H9 (cell line): ENCODE measurements at regions not wholly inside any gene's neighbourhood (a gene's known extent, or its start where the extent isn't known, plus 50 kb on each side); places are given as distances from the start of the nearest gene placed in this dataset.

ENCODE experiments used
- DNase-seq: peaks from one replicate; pipeline ENCODE4 v3.0.0-alpha.2; 2017
- H2AFZ ChIP-seq: one replicate; pipeline ENCODE4 v1.6.1; 2013; ENCODE audit warnings: mild to moderate bottlenecking, low read length, control low read depth, moderate library complexity
- H2AK5ac ChIP-seq: 2 replicates; pipeline ENCODE4 v1.6.1; 2013; ENCODE audit warnings: low read length, control low read depth, mixed read lengths; ENCODE audit not compliant: insufficient read length
- H2BK120ac ChIP-seq: one replicate; pipeline ENCODE4 v1.6.1; 2013; ENCODE audit warnings: low read depth, mild to moderate bottlenecking, low read length, control low read depth, inconsistent platforms; ENCODE audit not compliant: poor library complexity, severe bottlenecking
- H2BK12ac ChIP-seq: 2 replicates; pipeline ENCODE4 v1.6.1; 2013; ENCODE audit warnings: low read length, control low read depth, mixed read lengths, low read depth; ENCODE audit not compliant: insufficient read length
- H2BK15ac ChIP-seq: 2 replicates; pipeline ENCODE4 v1.6.1; 2013; ENCODE audit warnings: low read depth, low read length, control low read depth
- H2BK20ac ChIP-seq: one replicate; pipeline ENCODE4 v1.6.1; 2013; ENCODE audit warnings: low read depth, mild to moderate bottlenecking, low read length, control low read depth, inconsistent platforms; ENCODE audit not compliant: poor library complexity, severe bottlenecking
- H2BK5ac ChIP-seq: 2 replicates; pipeline ENCODE4 v1.6.1; 2013; ENCODE audit warnings: low read length, control low read depth, mixed read lengths; ENCODE audit not compliant: insufficient read length
- H3K14ac ChIP-seq: 2 replicates; pipeline ENCODE4 v1.6.1; 2013; ENCODE audit warnings: low read length, control low read depth; ENCODE audit not compliant: insufficient read depth
- H3K18ac ChIP-seq: 2 replicates; pipeline ENCODE4 v1.6.1; 2013; ENCODE audit warnings: low read depth, mild to moderate bottlenecking, mixed read lengths, low read length, control low read depth; ENCODE audit not compliant: insufficient read length
- H3K23ac ChIP-seq: 2 replicates; pipeline ENCODE4 v1.6.1; 2013; ENCODE audit warnings: low read length, control low read depth, mixed read lengths, low read depth; ENCODE audit not compliant: insufficient read length
- H3K23me2 ChIP-seq: 2 replicates; pipeline ENCODE4 v1.6.1; 2013; ENCODE audit warnings: low read depth, mild to moderate bottlenecking, mixed read lengths, low read length, control low read depth; ENCODE audit not compliant: insufficient read length, poor library complexity, severe bottlenecking
- H3K27ac ChIP-seq: 2 replicates; pipeline ENCODE4 v1.5.1; 2013; ENCODE audit warnings: low read length, control low read depth, mixed read lengths, low read depth; ENCODE audit not compliant: insufficient read length
- H3K27me3 ChIP-seq: 2 replicates; pipeline ENCODE4 v1.6.1; 2013; ENCODE audit warnings: low read length, control low read depth, inconsistent platforms; ENCODE audit not compliant: insufficient read depth
- H3K4ac ChIP-seq: 2 replicates; pipeline ENCODE4 v1.6.1; 2013; ENCODE audit warnings: low read depth, mild to moderate bottlenecking, control low read depth, inconsistent platforms, low read length, moderate library complexity
- H3K4me1 ChIP-seq: 2 replicates; pipeline ENCODE4 v1.6.1; 2013; ENCODE audit warnings: low read length, control low read depth, inconsistent platforms; ENCODE audit not compliant: insufficient read depth
- H3K4me2 ChIP-seq: 2 replicates; pipeline ENCODE4 v1.6.1; 2013; ENCODE audit warnings: low read length, control low read depth, mixed read lengths; ENCODE audit not compliant: insufficient read length, insufficient read depth
- H3K56ac ChIP-seq: 2 replicates; pipeline ENCODE4 v1.6.1; 2013; ENCODE audit warnings: low read depth, mild to moderate bottlenecking, mixed read lengths, low read length, control low read depth; ENCODE audit not compliant: insufficient read length
- H3K79me1 ChIP-seq: 2 replicates; pipeline ENCODE4 v1.6.1; 2013; ENCODE audit warnings: low read depth, mild to moderate bottlenecking, moderate library complexity, low read length, control low read depth, inconsistent platforms; ENCODE audit not compliant: insufficient read depth, poor library complexity, severe bottlenecking
- H3K79me2 ChIP-seq: 2 replicates; pipeline ENCODE4 v1.6.1; 2013; ENCODE audit warnings: low read length, control low read depth, inconsistent platforms; ENCODE audit not compliant: insufficient read depth
- H3K9ac ChIP-seq: 2 replicates; pipeline ENCODE4 v1.6.1; 2013; ENCODE audit warnings: low read length, control low read depth, mixed read lengths; ENCODE audit not compliant: insufficient read length; ENCODE audit errors: extremely low read depth
- H3K9me3 ChIP-seq: one replicate; pipeline ENCODE4 v1.6.1; 2013; ENCODE audit warnings: low read depth, low read length, inconsistent platforms; ENCODE audit not compliant: control insufficient read depth
- H3T11ph ChIP-seq: one replicate; pipeline ENCODE4 v1.6.1; 2013; ENCODE audit warnings: mild to moderate bottlenecking, low read length, control low read depth, inconsistent platforms
- H4K20me1 ChIP-seq: one replicate; pipeline ENCODE4 v1.6.1; 2013; ENCODE audit not compliant: control insufficient read depth, insufficient read length, insufficient read depth
- H4K5ac ChIP-seq: 2 replicates; pipeline ENCODE4 v1.6.1; 2013; ENCODE audit warnings: low read depth, mild to moderate bottlenecking, mixed read lengths, low read length, control low read depth; ENCODE audit not compliant: insufficient read length
- H4K8ac ChIP-seq: replicated peaks from 2 replicates; pipeline ENCODE4 v1.6.1; 2013; ENCODE audit warnings: low read length, control low read depth, mixed read lengths, low read depth; ENCODE audit not compliant: insufficient read length
- H4K91ac ChIP-seq: 2 replicates; pipeline ENCODE4 v1.6.1; 2013; ENCODE audit warnings: low read depth, mild to moderate bottlenecking, moderate library complexity, mixed read lengths, low read length, control low read depth; ENCODE audit not compliant: insufficient read length
- H3K27ac Mint-ChIP-seq, 3 experiments: 2 replicates in 2 of 3; 3 replicates in 1 of 3; pipeline ENCODE4 v1.8.0; 2020 to 2021; ENCODE audit warnings: mixed read lengths in 3 of 3, mild to moderate bottlenecking in 1 of 3, moderate library complexity in 1 of 3
- H3K27me3 Mint-ChIP-seq: 2 replicates; pipeline ENCODE4 v1.8.0; 2021; ENCODE audit warnings: low read depth, mild to moderate bottlenecking, moderate library complexity, mixed read lengths
- H3K36me3 Mint-ChIP-seq, 3 experiments: 2 replicates in 2 of 3; 3 replicates in 1 of 3; pipeline ENCODE4 v1.8.0; 2020 to 2021; ENCODE audit warnings: low read depth in 3 of 3, mixed read lengths in 3 of 3; ENCODE audit not compliant: insufficient read depth in 1 of 3
- H3K4me1 Mint-ChIP-seq, 2 experiments: 2 replicates each; pipeline ENCODE4 v1.8.0; 2020; ENCODE audit warnings: mixed read lengths in 2 of 2
- H3K4me3 Mint-ChIP-seq, 2 experiments: 2 replicates in 1 of 2; 3 replicates in 1 of 2; pipeline ENCODE4 v1.8.0; 2020 to 2021; ENCODE audit warnings: mild to moderate bottlenecking in 2 of 2, mixed read lengths in 2 of 2, moderate library complexity in 1 of 2
- H3K9me3 Mint-ChIP-seq, 2 experiments: 2 replicates in 1 of 2; 3 replicates in 1 of 2; pipeline ENCODE4 v1.8.0; 2020; ENCODE audit warnings: mild to moderate bottlenecking in 2 of 2, mixed read lengths in 2 of 2, moderate library complexity in 1 of 2
- WGBS: extraction: QIAGEN DNeasy Blood & Tissue Kit; methylation state at CpG from one replicate; pipeline ENCODE4 v1.1.7; 2013; ENCODE audit warnings: missing lambda C conversion rate, low lambda C conversion rate, mixed read lengths; ENCODE audit not compliant: insufficient read length; ENCODE audit errors: extremely low coverage; 5-methylcytosine and 5-hydroxymethylcytosine counted together
- TF ChIP-seq, protein P1 (sequence below): fragments of 200-600 bp; sonication (generic); conservative IDR thresholded peaks from 3 replicates; pipeline ENCODE4 v1.8.0; 2021; ENCODE audit warnings: antibody characterized with exemption, mild to moderate bottlenecking

DNA sequence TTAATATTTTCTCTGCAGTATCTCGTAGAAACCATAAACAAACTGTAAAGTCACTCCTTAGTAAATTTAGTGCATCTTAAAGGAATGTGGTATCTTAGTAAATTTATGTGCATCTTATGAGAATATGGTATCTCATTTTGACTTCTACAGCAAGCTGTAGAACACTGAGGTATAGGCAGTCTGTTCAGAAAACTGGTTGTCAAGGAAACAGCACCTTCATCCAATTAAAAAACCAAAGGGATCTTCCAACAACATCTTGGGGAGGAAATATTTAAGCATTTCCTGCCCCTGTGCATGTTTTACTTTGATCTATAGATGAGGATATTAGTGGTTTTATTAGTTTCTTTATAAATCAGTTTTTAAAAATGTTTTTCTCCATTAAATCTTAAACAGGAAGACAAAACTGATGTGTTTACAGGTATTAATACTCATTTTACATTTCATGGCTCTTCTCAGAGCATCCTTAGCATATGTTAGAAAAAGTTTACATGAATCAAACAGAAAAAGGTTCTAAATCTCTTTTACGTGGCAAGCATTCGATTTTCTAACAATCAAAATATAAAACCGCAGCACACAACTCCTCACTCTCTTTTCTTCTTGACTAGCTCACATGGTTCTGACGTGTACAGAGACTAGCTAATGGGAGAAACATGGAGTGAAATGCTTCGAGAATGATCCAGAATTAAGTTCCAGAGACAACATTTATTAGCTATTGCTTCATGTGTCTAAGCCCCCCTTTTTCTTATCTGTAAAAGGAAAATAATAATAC, 668.8 kb downstream of the PTPRC start:
- peaks cover 3% of the 10 kb centered on the region for H3K4me1 ChIP-seq
- no peak overlapping the region for H4K91ac ChIP-seq
- H3K4me2 ChIP-seq = no peak overlapping the region
- no peaks in the 10 kb centered on the region for H4K20me1 ChIP-seq
- H3K4ac ChIP-seq = no peak overlapping the region
- no peaks in the 10 kb centered on the region for H3K79me1 ChIP-seq
- Mint-ChIP-seq H3K36me3 (no peaks in the 10 kb centered on the region), H3K27me3 (no peaks in the 10 kb centered on the region), H3K4me3 (no peak overlapping the region), H3K27ac (no peak overlapping the region), H3K4me1 (peaks cover 33 to 38% of the 10 kb centered on the region in 2 experiments), H3K9me3 (no peaks in the 10 kb centered on the region)
- DNase-seq = no peak
- no peak overlapping the region for H4K5ac ChIP-seq
- no peak overlapping the region for H3K56ac ChIP-seq
- H2BK5ac ChIP-seq = no peak overlapping the region
- H2BK15ac ChIP-seq = no peak overlapping the region
- no peak overlapping the region for H2BK12ac ChIP-seq
- H3K9me3 ChIP-seq = no peaks in the 10 kb centered on the region
- no peak overlapping the region for H3K27ac ChIP-seq
- H2AFZ ChIP-seq = no peak overlapping the region
- H2BK120ac ChIP-seq = no peak overlapping the region
- no peak overlapping the region for H3K18ac ChIP-seq
- no peak overlapping the region for H2AK5ac ChIP-seq
- H3K23me2 ChIP-seq = no peaks in the 10 kb centered on the region
- no peaks in the 10 kb centered on the region for H3K27me3 ChIP-seq
- H4K8ac ChIP-seq = no peak overlapping the region
- TF ChIP-seq, protein P1, sequence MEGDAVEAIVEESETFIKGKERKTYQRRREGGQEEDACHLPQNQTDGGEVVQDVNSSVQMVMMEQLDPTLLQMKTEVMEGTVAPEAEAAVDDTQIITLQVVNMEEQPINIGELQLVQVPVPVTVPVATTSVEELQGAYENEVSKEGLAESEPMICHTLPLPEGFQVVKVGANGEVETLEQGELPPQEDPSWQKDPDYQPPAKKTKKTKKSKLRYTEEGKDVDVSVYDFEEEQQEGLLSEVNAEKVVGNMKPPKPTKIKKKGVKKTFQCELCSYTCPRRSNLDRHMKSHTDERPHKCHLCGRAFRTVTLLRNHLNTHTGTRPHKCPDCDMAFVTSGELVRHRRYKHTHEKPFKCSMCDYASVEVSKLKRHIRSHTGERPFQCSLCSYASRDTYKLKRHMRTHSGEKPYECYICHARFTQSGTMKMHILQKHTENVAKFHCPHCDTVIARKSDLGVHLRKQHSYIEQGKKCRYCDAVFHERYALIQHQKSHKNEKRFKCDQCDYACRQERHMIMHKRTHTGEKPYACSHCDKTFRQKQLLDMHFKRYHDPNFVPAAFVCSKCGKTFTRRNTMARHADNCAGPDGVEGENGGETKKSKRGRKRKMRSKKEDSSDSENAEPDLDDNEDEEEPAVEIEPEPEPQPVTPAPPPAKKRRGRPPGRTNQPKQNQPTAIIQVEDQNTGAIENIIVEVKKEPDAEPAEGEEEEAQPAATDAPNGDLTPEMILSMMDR = no peak
- H2BK20ac ChIP-seq = no peak overlapping the region
- H3K14ac ChIP-seq = no peak overlapping the region
- no peak overlapping the region for H3T11ph ChIP-seq
- no CpG with 5 or more reads among the region's 6 CpGs for whole genome bisulfite sequencing
- H3K9ac ChIP-seq = no peak overlapping the region
- no peaks in the 10 kb centered on the region for H3K79me2 ChIP-seq
- no peak overlapping the region for H3K23ac ChIP-seq
